ENCODE measurements at regions not wholly inside any gene's neighbourhood (a gene's known extent, or its start where the extent isn't known, plus 50 kb on each side); places are given as distances from the start of the nearest gene placed in this dataset.

- no peak for DNase-seq
These were observed 287.4 kb upstream of the SNX7 start for GRCh38 chr1:98374098-98374497.

GRCh38 chr1:98373056-98373455 is 288.5 kb upstream of the SNX7 start:
- DNase-seq = no peak

GRCh38 chr1:98371764-98372163 is 289.8 kb upstream of the SNX7 start:
- DNase-seq = peak; percentile 56

GRCh38 chr1:98369463-98369862 is 292.1 kb upstream of the SNX7 start:
- DNase-seq = no peak

GRCh38 chr1:98368995-98369394 is 292.5 kb upstream of the SNX7 start:
- DNase-seq = no peak

- DNase-seq = no peak
These were observed 294.1 kb upstream of the SNX7 start for GRCh38 chr1:98367426-98367825.

- DNase-seq = no peak
These were observed 295.2 kb upstream of the SNX7 start for GRCh38 chr1:98366343-98366742.

- no peak for DNase-seq
These were observed 297.0 kb upstream of the SNX7 start for GRCh38 chr1:98364544-98364943.

GRCh38 chr1:98360864-98361263 is 300.7 kb upstream of the SNX7 start:
- DNase-seq = no peak

GRCh38 chr1:98355656-98356383 is 305.7 kb upstream of the SNX7 start:
- no peak for DNase-seq

GRCh38 chr1:98352378-98352777 is 309.1 kb upstream of the SNX7 start:
- DNase-seq = no peak

GRCh38 chr1:98351561-98351960 is 310.0 kb upstream of the SNX7 start:
- DNase-seq = no peak

- DNase-seq = no peak
These were observed 316.1 kb upstream of the SNX7 start for GRCh38 chr1:98345417-98345816.

GRCh38 chr1:98344731-98345130 is 316.8 kb upstream of the SNX7 start:
- DNase-seq = no peak

- DNase-seq = no peak
These were observed 319.0 kb upstream of the SNX7 start for GRCh38 chr1:98342566-98342965.

- no peak for DNase-seq
These were observed 321.0 kb upstream of the SNX7 start for GRCh38 chr1:98340511-98340910.

- DNase-seq = no peak
These were observed 324.9 kb upstream of the SNX7 start for GRCh38 chr1:98336472-98337083.

- peak; percentile 70 for DNase-seq
These were observed 327.6 kb upstream of the SNX7 start for GRCh38 chr1:98333936-98334335.

GRCh38 chr1:98333406-98333805 is 328.1 kb upstream of the SNX7 start:
- DNase-seq = no peak

- DNase-seq = no peak
These were observed 329.7 kb upstream of the SNX7 start for GRCh38 chr1:98331718-98332311.

GRCh38 chr1:98331243-98331642 is 330.3 kb upstream of the SNX7 start:
- DNase-seq = no peak

- DNase-seq = no peak
These were observed 331.3 kb upstream of the SNX7 start for GRCh38 chr1:98330224-98330623.

- DNase-seq = no peak
These were observed 332.7 kb upstream of the SNX7 start for GRCh38 chr1:98328855-98329254.

- DNase-seq = peak; percentile 91
These were observed 334.2 kb upstream of the SNX7 start for GRCh38 chr1:98327220-98327861.

Data from NCI-H82 (cell line).